Liver (tissue), 8 donors: ENCODE measurements at regions not wholly inside any gene's neighbourhood (a gene's known extent, or its start where the extent isn't known, plus 50 kb on each side); places are given as distances from the start of the nearest gene placed in this dataset.

Experiments
- DNase-seq: peaks from one replicate; pipeline ENCODE4 v3.0.0-alpha.2; 2017; ENCODE audit warnings: low spot score
- H3K27ac ChIP-seq, 2 donors: one replicate each; pipeline ENCODE4 v1.7.0; 2013; ENCODE audit warnings: inconsistent platforms in 2 of 2, low read length in 2 of 2, control low read depth in 1 of 2, low read depth in 1 of 2, mild to moderate bottlenecking in 1 of 2
- H3K27me3 ChIP-seq, 4 donors: one replicate each; pipeline versions ENCODE4 v1.6.1 to v1.7.0; 2013; ENCODE audit warnings: low read length in 3 of 4, inconsistent platforms in 1 of 4, mild to moderate bottlenecking in 1 of 4, moderate library complexity in 1 of 4; ENCODE audit not compliant: control insufficient read depth in 4 of 4, insufficient read depth in 4 of 4
- H3K36me3 ChIP-seq, 4 donors: one replicate each; pipeline versions ENCODE4 v1.6.1 to v1.7.0; 2013; ENCODE audit warnings: low read length in 3 of 4, mild to moderate bottlenecking in 3 of 4, low read depth in 1 of 4, moderate library complexity in 1 of 4; ENCODE audit not compliant: control insufficient read depth in 4 of 4, insufficient read depth in 3 of 4
- H3K4me1 ChIP-seq, 4 donors: one replicate each; pipeline versions ENCODE4 v1.6.1 to v1.7.0; 2013; ENCODE audit warnings: low read length in 3 of 4, mild to moderate bottlenecking in 3 of 4, moderate library complexity in 1 of 4; ENCODE audit not compliant: control insufficient read depth in 4 of 4, insufficient read depth in 4 of 4
- H3K4me3 ChIP-seq, 3 donors: one replicate each; pipeline versions ENCODE4 v1.6.1 to v1.7.0; 2013; ENCODE audit warnings: low read length in 3 of 3, control low read depth in 1 of 3, low read depth in 1 of 3, mild to moderate bottlenecking in 1 of 3
- H3K9ac ChIP-seq, 2 donors: one replicate each; pipeline ENCODE4 v1.7.0; 2013; ENCODE audit warnings: low read length in 2 of 2, mild to moderate bottlenecking in 2 of 2, moderate library complexity in 2 of 2, control low read depth in 1 of 2, low read depth in 1 of 2
- H3K9me3 ChIP-seq, 4 donors: one replicate each; pipeline versions ENCODE4 v1.6.1 to v1.7.0; 2013; ENCODE audit warnings: low read length in 3 of 4; ENCODE audit not compliant: control insufficient read depth in 4 of 4
- CTCF ChIP-seq: fragments of 150-350 bp; IDR thresholded peaks from 2 replicates; pipeline ENCODE4 v1.5.1; 2017; ENCODE audit warnings: improper control_type of control experiment, low read depth, low read length; ENCODE audit not compliant: missing input control
- FOXA1 ChIP-seq: IDR thresholded peaks from 2 replicates; pipeline ENCODE4 v1.6.1; 2016; ENCODE audit warnings: antibody characterized with exemption
- GABPA ChIP-seq, 2 donors: IDR thresholded peaks in 1 of 2; conservative IDR thresholded peaks in 1 of 2; 2 replicates each; pipeline ENCODE4 v1.6.1; 2016; ENCODE audit warnings: antibody characterized with exemption in 2 of 2, mild to moderate bottlenecking in 1 of 2, moderate library complexity in 1 of 2
- HNF4G ChIP-seq: IDR thresholded peaks from 2 replicates; pipeline ENCODE4 v1.6.1; 2016; ENCODE audit warnings: antibody characterized with exemption
- JUND ChIP-seq, 2 donors: IDR thresholded peaks; 2 replicates each; pipeline ENCODE4 v1.6.1; 2016; ENCODE audit warnings: antibody characterized with exemption in 2 of 2
- REST ChIP-seq: IDR thresholded peaks from 2 replicates; pipeline ENCODE4 v1.6.1; 2016; ENCODE audit warnings: antibody characterized with exemption, mild to moderate bottlenecking
- SP1 ChIP-seq: IDR thresholded peaks from 2 replicates; pipeline ENCODE4 v1.6.1; 2018; ENCODE audit warnings: antibody characterized with exemption, mild to moderate bottlenecking
- TAF1 ChIP-seq: conservative IDR thresholded peaks from 2 replicates; pipeline ENCODE4 v1.6.1; 2016; ENCODE audit warnings: antibody characterized with exemption, mild to moderate bottlenecking
- ZBTB33 ChIP-seq: IDR thresholded peaks from 2 replicates; pipeline ENCODE4 v1.6.1; 2016; ENCODE audit warnings: antibody characterized with exemption
- WGBS: extraction: QIAGEN DNeasy Blood & Tissue Kit; methylation state at CpG from one replicate; pipeline ENCODE4 v1.1.7; 2013; 5-methylcytosine and 5-hydroxymethylcytosine counted together
- TF ChIP-seq, protein P1 (sequence below): IDR thresholded peaks from 2 replicates; pipeline ENCODE4 v1.6.1; 2016; ENCODE audit warnings: antibody characterized with exemption
- donor health status: healthy.
- donor health status: healthy.
- donor health status: healthy.
- donor health status: healthy.
- donor health status: healthy.

GRCh38 chr6:97765461-97765860 lies 482.4 kb upstream of the MMS22L start (continued):
- no peak for TF ChIP-seq REST

GRCh38 chr6:97771372-97771771 lies 488.4 kb upstream of the MMS22L start:
- no peak for DNase-seq
- no peaks in the 10 kb centered on the region for H3K4me1 ChIP-seq
- H3K27me3 ChIP-seq = no peaks in the 10 kb centered on the region
- 37% methylated on average over 2 of the region's 2 CpGs for WGBS
- H3K36me3 ChIP-seq = no peaks in the 10 kb centered on the region
- no peak overlapping the region for H3K9ac ChIP-seq
- TF ChIP-seq JUND (IDR thresholded peaks at IDR 0.05) (no peak), HNF4G (no peak), REST (no peak)
- peaks cover 0 to 3% (median 0%) of the 10 kb centered on the region in 4 donors for H3K9me3 ChIP-seq
- H3K27ac ChIP-seq = no peak overlapping the region
- H3K4me3 ChIP-seq = no peak overlapping the region

DNA sequence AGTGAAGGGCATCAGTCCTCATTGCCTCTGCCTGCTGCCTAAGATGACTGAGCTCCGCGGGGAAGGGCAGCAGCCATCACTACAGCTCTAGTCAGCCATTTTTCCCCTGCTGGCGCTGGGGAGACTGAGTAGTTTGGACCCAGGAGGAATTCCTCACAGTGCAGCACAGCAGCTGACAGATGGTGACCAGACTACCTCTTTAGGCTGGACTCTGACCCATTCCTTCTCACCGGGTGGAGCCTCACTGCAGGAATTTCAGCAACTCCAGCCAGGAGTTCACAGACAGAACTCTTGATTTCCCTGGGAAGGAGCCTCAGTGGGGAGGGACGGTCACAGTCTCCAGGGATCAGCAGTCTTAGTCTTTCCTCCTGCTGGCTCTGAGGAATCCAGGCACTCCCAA lies 492.0 kb upstream of the MMS22L start:
- DNase-seq = no peak
- TF ChIP-seq REST = no peak
- TF ChIP-seq, protein P1, sequence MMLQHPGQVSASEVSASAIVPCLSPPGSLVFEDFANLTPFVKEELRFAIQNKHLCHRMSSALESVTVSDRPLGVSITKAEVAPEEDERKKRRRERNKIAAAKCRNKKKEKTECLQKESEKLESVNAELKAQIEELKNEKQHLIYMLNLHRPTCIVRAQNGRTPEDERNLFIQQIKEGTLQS = no peak
- TF ChIP-seq ZBTB33 = no peak
- no peak for TF ChIP-seq TAF1
- TF ChIP-seq HNF4G = no peak
- no peak for TF ChIP-seq CTCF
- no peak for TF ChIP-seq SP1
- TF ChIP-seq GABPA (IDR thresholded peaks at IDR 0.05 in 1 of 2, conservative IDR thresholded peaks at IDR 0.05 in 1 of 2) = no peak
- no peak for TF ChIP-seq FOXA1
- Histone ChIP-seq H3K4me1 (no peaks in the 10 kb centered on the region), H3K9me3 (no peaks in the 10 kb centered on the region), H3K4me3 (no peak overlapping the region), H3K9ac (no peak overlapping the region), H3K36me3 (no peaks in the 10 kb centered on the region), H3K27me3 (no peaks in the 10 kb centered on the region), H3K27ac (no peak overlapping the region)
- 60% methylated on average over 5 of the region's 5 CpGs for WGBS
